Brain microvascular endothelial cell (primary cell): ENCODE measurements at regions not wholly inside any gene's neighbourhood (a gene's known extent, or its start where the extent isn't known, plus 50 kb on each side); places are given as distances from the start of the nearest gene placed in this dataset.
A peak's percentile ranks its signal among the peaks of the same experiment; 100 is the strongest.

Source experiments
- DNase-seq: peaks from one replicate; pipeline ENCODE4 v3.0.0-alpha.2; 2020
- H3K27ac ChIP-seq: fragments of 250-450 bp; sonication (Bioruptor Pico); 2 replicates; pipeline ENCODE4 v1.5.1; 2020; ENCODE audit warnings: mild to moderate bottlenecking, moderate library complexity
- H3K27me3 ChIP-seq: fragments of 250-450 bp; sonication (Bioruptor Pico); replicated peaks from 2 replicates; pipeline ENCODE4 v1.5.1; 2020; ENCODE audit warnings: mild to moderate bottlenecking
- H3K36me3 ChIP-seq: fragments of 250-450 bp; sonication (Bioruptor Pico); replicated peaks from 2 replicates; pipeline ENCODE4 v1.5.1; 2020; ENCODE audit warnings: mild to moderate bottlenecking
- H3K4me3 ChIP-seq: 2 replicates; pipeline ENCODE4 v1.5.1; 2011; ENCODE audit warnings: low read depth, mild to moderate bottlenecking, control low read depth, low read length, moderate library complexity
- CTCF ChIP-seq: IDR thresholded peaks from 2 replicates; pipeline ENCODE4 v1.5.1; 2011; ENCODE audit warnings: low read depth, mild to moderate bottlenecking, moderate library complexity, low read length, control low read depth, inconsistent platforms; ENCODE audit errors: missing control alignments
- in situ Hi-C: cut with HindIII; loops from 2 replicates; pipeline ENCODE4 v1.10.0; 2017; ENCODE audit warnings: low sequenced_read_pairs, low pct_ligation_motif_present

GRCh38 chr20:7760247-7761031, 179.8 kb downstream of the HAO1 start:
- in situ Hi-C loops: no loop called here
- Histone ChIP-seq H3K4me3 (no peak overlapping the region), H3K36me3 (no peaks in the 10 kb centered on the region), H3K27ac (no peak overlapping the region), H3K27me3 (no peaks in the 10 kb centered on the region)
- no peak for TF ChIP-seq CTCF
- DNase-seq: no peak

DNA sequence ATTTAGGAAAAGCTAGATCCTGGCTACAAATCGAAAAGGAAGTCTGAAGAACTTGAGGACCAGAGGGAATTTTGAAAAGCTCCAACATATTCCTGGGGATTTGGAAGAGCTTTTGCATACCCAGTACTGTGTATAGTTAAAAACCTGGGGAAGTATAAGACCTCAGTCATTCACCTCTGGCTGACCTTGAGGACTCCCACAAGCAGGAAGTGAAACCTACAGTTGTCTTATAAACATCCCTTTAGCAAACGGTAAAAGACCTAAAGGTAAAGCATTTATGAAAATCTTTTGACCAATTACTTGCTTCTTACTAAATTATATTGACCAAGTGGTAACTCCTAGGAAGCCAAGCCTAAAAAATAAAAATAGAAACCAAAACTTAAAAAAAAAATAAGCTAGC, 175.0 kb downstream of the HAO1 start:
- H3K27ac ChIP-seq: no peak overlapping the region
- no peaks in the 10 kb centered on the region for H3K36me3 ChIP-seq
- no peaks in the 10 kb centered on the region for H3K27me3 ChIP-seq
- in situ Hi-C loops: no loop called here
- DNase-seq: no peak
- no peak for TF ChIP-seq CTCF
- no peak overlapping the region for H3K4me3 ChIP-seq

DNA sequence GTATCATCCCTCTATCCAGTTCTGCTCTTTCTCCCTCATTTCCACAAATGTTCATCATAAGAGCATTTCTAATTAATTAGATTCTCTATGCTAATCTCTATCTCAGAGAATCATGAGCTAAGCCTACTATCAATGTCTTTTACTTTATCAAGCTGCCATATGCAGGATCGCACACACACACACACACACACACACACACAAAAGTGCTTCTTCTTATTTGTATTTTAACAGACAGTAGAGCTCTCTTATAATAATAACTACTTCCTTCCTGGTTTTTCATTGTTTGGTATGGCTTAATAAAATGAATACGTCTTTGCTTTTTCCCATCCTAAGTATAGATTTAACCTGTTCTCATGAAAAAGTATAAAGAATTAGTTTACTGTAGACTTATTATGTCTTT, 170.2 kb downstream of the HAO1 start:
- H3K27ac ChIP-seq: no peak overlapping the region
- H3K4me3 ChIP-seq: no peak overlapping the region
- no peak for TF ChIP-seq CTCF
- H3K27me3 ChIP-seq: no peaks in the 10 kb centered on the region
- no peak for DNase-seq
- no peaks in the 10 kb centered on the region for H3K36me3 ChIP-seq
- in situ Hi-C loops: no loop called here

- DNase-seq: peak; percentile 17
- Histone ChIP-seq H3K4me3 (no peak overlapping the region), H3K36me3 (no peaks in the 10 kb centered on the region), H3K27ac (no peak overlapping the region), H3K27me3 (no peaks in the 10 kb centered on the region)
- TF ChIP-seq CTCF: no peak
- in situ Hi-C loops: no loop called here
Measured at GRCh38 chr20:7770578-7770977, 169.7 kb downstream of the HAO1 start.

DNA sequence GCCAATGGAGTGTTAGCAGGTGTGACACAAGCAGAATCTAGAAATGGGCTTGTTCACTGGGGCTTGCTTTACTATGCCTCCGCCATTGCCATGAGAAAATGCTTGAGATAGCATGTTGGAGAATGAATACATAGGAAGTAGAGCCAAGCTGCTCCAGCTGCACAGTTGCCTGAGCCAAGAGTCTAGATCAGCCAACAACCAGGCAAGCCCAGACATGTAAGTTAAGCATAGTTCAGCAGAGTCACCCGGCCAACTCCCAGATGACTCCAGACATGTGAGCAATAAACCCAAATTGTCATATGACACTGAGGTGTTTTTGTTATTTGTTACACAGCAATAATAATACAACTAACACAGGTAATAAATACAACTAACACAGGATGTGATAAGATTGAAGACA, 167.9 kb downstream of the HAO1 start:
- no peak overlapping the region for H3K27ac ChIP-seq

More for the DNA sequence above, 167.9 kb downstream of the HAO1 start:
- peak; percentile 4 for DNase-seq
- in situ Hi-C loops: no loop called here
- H3K36me3 ChIP-seq: no peaks in the 10 kb centered on the region
- H3K4me3 ChIP-seq: no peak overlapping the region
- H3K27me3 ChIP-seq: no peaks in the 10 kb centered on the region
- no peak for TF ChIP-seq CTCF
